ENCODE measurements at regions not wholly inside any gene's neighbourhood (a gene's known extent, or its start where the extent isn't known, plus 50 kb on each side); places are given as distances from the start of the nearest gene placed in this dataset.

DNA sequence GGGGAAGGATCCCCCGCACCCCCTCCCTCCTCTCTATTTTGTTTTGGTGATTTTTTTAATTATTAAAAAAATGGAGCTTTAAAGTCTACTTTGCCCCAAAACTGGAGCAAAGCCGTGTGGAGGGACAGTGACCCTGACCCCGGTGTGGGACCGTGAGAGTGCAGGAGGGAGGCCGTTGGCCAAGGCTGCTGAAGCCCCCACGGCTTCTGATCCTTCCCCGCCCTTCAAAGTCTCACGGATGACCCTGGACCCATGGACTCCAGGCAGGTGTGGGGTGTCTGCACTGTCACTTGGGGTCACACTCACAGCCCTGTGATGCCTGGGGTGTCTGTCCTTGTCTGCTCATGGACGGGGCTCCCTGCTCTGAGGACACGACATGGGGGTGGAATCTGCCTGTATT lies 133.3 kb downstream of the CPZ start:
- TF ChIP-seq, protein P1, sequence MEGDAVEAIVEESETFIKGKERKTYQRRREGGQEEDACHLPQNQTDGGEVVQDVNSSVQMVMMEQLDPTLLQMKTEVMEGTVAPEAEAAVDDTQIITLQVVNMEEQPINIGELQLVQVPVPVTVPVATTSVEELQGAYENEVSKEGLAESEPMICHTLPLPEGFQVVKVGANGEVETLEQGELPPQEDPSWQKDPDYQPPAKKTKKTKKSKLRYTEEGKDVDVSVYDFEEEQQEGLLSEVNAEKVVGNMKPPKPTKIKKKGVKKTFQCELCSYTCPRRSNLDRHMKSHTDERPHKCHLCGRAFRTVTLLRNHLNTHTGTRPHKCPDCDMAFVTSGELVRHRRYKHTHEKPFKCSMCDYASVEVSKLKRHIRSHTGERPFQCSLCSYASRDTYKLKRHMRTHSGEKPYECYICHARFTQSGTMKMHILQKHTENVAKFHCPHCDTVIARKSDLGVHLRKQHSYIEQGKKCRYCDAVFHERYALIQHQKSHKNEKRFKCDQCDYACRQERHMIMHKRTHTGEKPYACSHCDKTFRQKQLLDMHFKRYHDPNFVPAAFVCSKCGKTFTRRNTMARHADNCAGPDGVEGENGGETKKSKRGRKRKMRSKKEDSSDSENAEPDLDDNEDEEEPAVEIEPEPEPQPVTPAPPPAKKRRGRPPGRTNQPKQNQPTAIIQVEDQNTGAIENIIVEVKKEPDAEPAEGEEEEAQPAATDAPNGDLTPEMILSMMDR (IDR thresholded peaks at IDR 0.05): no peak
- ATAC-seq (no peak), DNase-seq (no peak)
- Histone ChIP-seq H3K9me3 (no peaks in the 10 kb centered on the region), H3K4me1 (no peaks in the 10 kb centered on the region), H3K36me3 (no peaks in the 10 kb centered on the region), H3K27ac (no peak overlapping the region), H3K27me3 (peaks cover 0 to 73% (median 47%) of the 10 kb centered on the region in 7 donors), H3K4me3 (no peak overlapping the region)
- intact Hi-C loops (cut with DNase I): no loop called here
- WGBS, 2 donors: 61 to 63% methylated on average over 10 of the region's 10 CpGs

DNA sequence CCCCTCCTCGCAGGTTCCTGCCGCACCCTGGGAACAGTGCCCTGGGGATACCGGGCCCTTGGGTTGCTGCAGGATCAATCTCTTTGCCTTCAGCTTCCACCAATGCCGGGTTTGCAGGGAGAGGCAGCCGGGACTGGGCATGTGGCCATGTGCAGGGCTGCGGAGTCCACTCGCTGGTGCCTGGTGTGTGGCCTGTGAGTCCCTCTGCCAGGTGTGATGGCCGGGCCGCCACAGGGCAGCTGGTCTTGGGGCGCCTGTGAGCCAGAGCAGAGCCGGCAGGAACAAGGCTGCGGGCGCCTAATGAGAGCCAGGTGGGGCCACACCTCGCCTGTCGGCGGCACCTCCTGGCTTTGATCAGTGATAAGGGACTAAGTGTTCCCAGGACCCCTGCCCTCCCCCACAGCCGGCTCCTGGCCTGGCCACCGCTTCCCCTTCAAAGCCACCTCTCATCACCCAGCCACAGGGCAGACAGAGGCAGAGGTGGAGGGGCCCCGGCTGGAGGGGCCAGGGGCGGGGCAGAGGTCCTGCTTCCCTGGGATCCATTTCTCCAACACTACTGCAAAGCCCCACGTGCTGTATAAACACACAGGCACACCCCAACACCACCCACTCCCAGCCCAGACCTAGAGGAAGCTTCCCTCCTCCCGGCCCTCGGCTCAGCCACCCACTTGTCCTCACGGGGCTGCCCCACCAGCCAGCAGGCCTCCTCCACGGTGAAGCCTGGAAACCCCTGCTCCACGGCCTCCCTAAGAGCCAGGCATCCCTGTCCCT lies 132.7 kb downstream of the CPZ start:
- no peaks in the 10 kb centered on the region for H3K36me3 ChIP-seq
- H3K9me3 ChIP-seq: no peaks in the 10 kb centered on the region
- no peak overlapping the region for H3K27ac ChIP-seq
- TF ChIP-seq, protein P1 (IDR thresholded peaks at IDR 0.05): no peak
- peaks cover 0 to 76% (median 47%) of the 10 kb centered on the region in 7 donors for H3K27me3 ChIP-seq
- DNase-seq (no peak), ATAC-seq (peak in 1 of 8 donors; percentile 16)
- intact Hi-C loops (cut with DNase I): no loop called here
- H3K4me1 ChIP-seq: no peaks in the 10 kb centered on the region
- 19% methylated on average over 25 to 26 of the region's 26 CpGs for WGBS, 2 donors
- no peak overlapping the region for H3K4me3 ChIP-seq

DNA sequence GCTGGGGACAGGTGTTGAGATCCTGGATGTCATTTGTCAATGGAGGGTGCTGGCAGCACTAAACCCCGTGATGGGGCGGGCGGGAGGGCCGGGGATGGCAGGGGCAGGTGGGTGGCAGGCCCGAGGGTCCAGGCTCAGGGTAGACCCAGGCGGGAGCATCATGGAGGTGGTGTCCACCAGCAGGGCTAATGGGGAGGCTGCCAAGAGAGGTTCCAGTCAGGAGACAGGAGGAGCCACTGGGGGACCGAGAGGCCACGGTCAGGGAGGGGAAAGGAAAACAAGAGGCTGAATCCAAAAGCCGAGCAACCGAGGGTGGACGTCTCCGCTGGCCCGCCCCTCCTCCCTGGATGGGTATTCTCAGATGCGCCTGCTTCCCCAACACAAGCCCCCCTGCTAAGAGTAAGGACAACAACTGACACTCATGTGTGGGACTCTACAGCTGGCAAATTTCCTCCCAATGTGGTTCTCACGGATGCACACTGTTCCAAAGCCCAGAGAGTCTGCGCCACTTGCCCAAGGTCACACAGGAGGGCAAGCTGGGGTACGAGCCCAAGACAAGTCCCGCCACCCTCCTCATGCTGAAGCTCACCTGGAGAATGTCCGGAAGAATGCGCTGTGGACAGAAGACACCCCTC lies 132.0 kb downstream of the CPZ start:
- intact Hi-C loops (cut with DNase I): no loop called here
- H3K36me3 ChIP-seq: no peaks in the 10 kb centered on the region
- no peak for ATAC-seq
- no peaks in the 10 kb centered on the region for H3K9me3 ChIP-seq
- 52 to 54% methylated on average over 20 of the region's 20 CpGs for WGBS, 2 donors
- no peak for DNase-seq
- TF ChIP-seq, protein P1 (IDR thresholded peaks at IDR 0.05): no peak
- H3K27me3 ChIP-seq: peaks cover 0 to 78% (median 47%) of the 10 kb centered on the region in 7 donors
- H3K27ac ChIP-seq: no peak overlapping the region
- no peak overlapping the region for H3K4me3 ChIP-seq
- H3K4me1 ChIP-seq: no peaks in the 10 kb centered on the region

DNA sequence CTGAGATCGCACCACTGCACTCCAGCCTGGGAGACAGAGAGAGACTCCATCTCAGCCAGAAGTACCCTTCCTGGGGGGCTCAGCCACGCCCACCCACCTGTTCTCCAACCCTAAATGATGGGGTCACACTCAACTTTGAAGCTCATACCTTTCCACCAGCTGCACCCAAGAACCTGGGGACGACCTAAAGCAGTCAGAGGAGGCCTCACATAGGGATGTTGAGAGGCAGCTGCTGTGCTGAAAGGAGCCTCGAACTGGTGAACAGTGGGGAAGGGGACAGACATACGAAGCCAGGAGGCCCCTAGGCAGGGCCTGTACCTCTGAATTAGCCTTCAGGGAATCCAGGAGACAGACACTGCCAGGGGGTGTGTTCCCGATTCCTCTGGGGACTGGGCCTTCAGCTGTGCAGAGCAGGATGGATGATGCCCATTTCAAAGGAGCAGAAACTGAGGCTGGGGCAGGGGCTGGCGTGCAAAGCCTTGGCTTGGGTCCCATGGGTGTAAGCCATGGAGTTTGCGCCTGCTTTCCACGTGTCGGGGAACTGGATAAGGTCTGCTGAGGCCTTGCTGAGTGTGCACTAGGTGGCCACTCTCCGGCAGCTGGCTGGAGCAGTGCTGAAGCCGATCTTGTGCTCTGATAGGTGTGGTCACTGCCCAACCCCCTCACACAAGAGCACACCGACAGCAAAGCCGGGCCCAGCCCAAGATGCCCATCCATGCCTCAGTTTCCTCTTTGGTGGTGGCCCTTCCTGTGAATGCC lies 130.8 kb downstream of the CPZ start:
- no peak overlapping the region for H3K4me3 ChIP-seq
- peaks cover 0 to 10% (median 0%) of the 10 kb centered on the region in 11 donors for H3K9me3 ChIP-seq
- no peak overlapping the region for H3K27ac ChIP-seq
- no peaks in the 10 kb centered on the region for H3K36me3 ChIP-seq
- TF ChIP-seq, protein P1 (IDR thresholded peaks at IDR 0.05): no peak
- DNase-seq (no peak), ATAC-seq (peak in 1 of 8 donors; percentile 53)
- H3K27me3 ChIP-seq: peaks cover 0 to 79% (median 47%) of the 10 kb centered on the region in 7 donors
- no peaks in the 10 kb centered on the region for H3K4me1 ChIP-seq
- 65% methylated on average over 14 of the region's 14 CpGs for WGBS, 2 donors
- intact Hi-C loops (cut with DNase I): no loop called here

Measured in heart right ventricle (tissue), 16 donors.